Thyroid gland (tissue), 4 donors: ENCODE measurements at regions not wholly inside any gene's neighbourhood (a gene's known extent, or its start where the extent isn't known, plus 50 kb on each side); places are given as distances from the start of the nearest gene placed in this dataset.

Experiments used
- CTCF ChIP-seq, 6 experiments: fragments of 200-600 bp in 3 of 6; fragments of 450-650 bp in 3 of 6; sonication (generic) in 3 of 6; IDR thresholded peaks; one replicate each; pipeline ENCODE4 v1.5.1; 2016 to 2019; ENCODE audit warnings: antibody characterized with exemption in 6 of 6, mild to moderate bottlenecking in 2 of 6, inconsistent platforms in 1 of 6, moderate library complexity in 1 of 6
- POLR2A ChIP-seq, 2 donors: fragments of 450-650 bp; IDR thresholded peaks; one replicate each; pipeline ENCODE4 v1.6.1; 2017; ENCODE audit warnings: antibody characterized with exemption in 2 of 2, mild to moderate bottlenecking in 2 of 2, moderate library complexity in 1 of 2

GRCh38 chr6:65816991-65817390 is 110.0 kb upstream of the EYS start:
- no peak for TF ChIP-seq CTCF (IDR thresholded peaks at IDR 0.05)
- TF ChIP-seq POLR2A (IDR thresholded peaks at IDR 0.05), result no peak
